Uterus (tissue), 3 donors: ENCODE measurements at regions not wholly inside any gene's neighbourhood (a gene's known extent, or its start where the extent isn't known, plus 50 kb on each side); places are given as distances from the start of the nearest gene placed in this dataset.
"Not testable (repeated sequence)": the region's sequence is repeated elsewhere in the genome, so short reads cannot be mapped to it uniquely, and the experiment has no call there.

Experiments used
- DNase-seq, 2 donors: peaks; one replicate each; pipeline ENCODE4 v3.0.0-alpha.2; 2019 to 2020
- H3K27ac ChIP-seq, 2 donors: fragments of 200-600 bp; sonication (generic); 1 replicate in 1 of 2; 2 replicates in 1 of 2; pipeline ENCODE4 v1.5.1; 2016 to 2018
- H3K27me3 ChIP-seq, 2 donors: fragments of 200-600 bp; sonication (generic); one replicate each; pipeline ENCODE4 v1.5.1; 2018 to 2019; ENCODE audit warnings: control low read depth in 1 of 2
- H3K36me3 ChIP-seq, 2 donors: fragments of 200-600 bp; sonication (generic); one replicate each; pipeline ENCODE4 v1.5.1; 2019; ENCODE audit warnings: control low read depth in 1 of 2
- H3K4me1 ChIP-seq, 2 donors: fragments of 200-600 bp; sonication (generic); one replicate each; pipeline ENCODE4 v1.5.1; 2018 to 2019; ENCODE audit warnings: control low read depth in 1 of 2
- H3K4me3 ChIP-seq, 2 donors: fragments of 200-600 bp; sonication (generic); 1 replicate in 1 of 2; 2 replicates in 1 of 2; pipeline ENCODE4 v1.5.1; 2018 to 2019; ENCODE audit warnings: mild to moderate bottlenecking in 1 of 2
- H3K9me3 ChIP-seq, 2 donors: fragments of 200-600 bp; sonication (generic); one replicate each; pipeline ENCODE4 v1.5.1; 2019; ENCODE audit warnings: control low read depth in 1 of 2
- CTCF ChIP-seq, 4 experiments: fragments of 200-600 bp in 2 of 4; fragments of 450-650 bp in 2 of 4; sonication (generic) in 2 of 4; IDR thresholded peaks; one replicate each; pipeline ENCODE4 v1.5.1; 2016 to 2019; ENCODE audit warnings: antibody characterized with exemption in 4 of 4, mild to moderate bottlenecking in 2 of 4, moderate library complexity in 1 of 4
- POLR2A ChIP-seq, 2 donors: fragments of 450-650 bp; IDR thresholded peaks; one replicate each; pipeline ENCODE4 v1.6.1; 2016; ENCODE audit warnings: antibody characterized with exemption in 2 of 2, mild to moderate bottlenecking in 1 of 2, moderate library complexity in 1 of 2
- intact Hi-C: fragments of 100-400 bp; cut with DNase I; formaldehyde crosslinking; loops from one replicate; pipeline ENCODE4 v1.15.1; 2023; ENCODE audit warnings: low total_unique reads
- donor health status: DM: yes; HTN: yes; CAD: no.

- no peak overlapping the region for H3K27ac ChIP-seq
- DNase-seq = no peak
- intact Hi-C loops = no loop called here
- H3K4me3 ChIP-seq = no peak overlapping the region
- TF ChIP-seq CTCF (IDR thresholded peaks at IDR 0.05) (no peak), POLR2A (IDR thresholded peaks at IDR 0.05) (no peak)
- H3K27me3 ChIP-seq = no peaks in the 10 kb centered on the region
- no peaks in the 10 kb centered on the region for H3K9me3 ChIP-seq
- no peaks in the 10 kb centered on the region for H3K4me1 ChIP-seq
- no peaks in the 10 kb centered on the region for H3K36me3 ChIP-seq
Observed at GRCh38 chr2:234157817-234158588, 107.5 kb downstream of the SPP2 start.

GRCh38 chr2:234156326-234156725 is 105.8 kb downstream of the SPP2 start:
- Histone ChIP-seq H3K4me3 (no peak overlapping the region), H3K27ac (no peak overlapping the region), H3K27me3 (no peaks in the 10 kb centered on the region), H3K36me3 (no peaks in the 10 kb centered on the region), H3K4me1 (no peaks in the 10 kb centered on the region), H3K9me3 (no peaks in the 10 kb centered on the region)
- no peak for TF ChIP-seq POLR2A (IDR thresholded peaks at IDR 0.05)
- no peak for TF ChIP-seq CTCF (IDR thresholded peaks at IDR 0.05)
- intact Hi-C loops = no loop called here
- no peak for DNase-seq

GRCh38 chr2:234152835-234153234 is 102.3 kb downstream of the SPP2 start:
- H3K4me1 ChIP-seq, intact Hi-C loops, DNase-seq, H3K27ac ChIP-seq, H3K4me3 ChIP-seq, H3K36me3 ChIP-seq, H3K27me3 ChIP-seq, H3K9me3 ChIP-seq: not testable (repeated sequence)

- no peak overlapping the region for H3K27ac ChIP-seq
- H3K27me3 ChIP-seq = no peaks in the 10 kb centered on the region
- H3K36me3 ChIP-seq = no peaks in the 10 kb centered on the region
- H3K4me1 ChIP-seq = no peaks in the 10 kb centered on the region
- TF ChIP-seq POLR2A (IDR thresholded peaks at IDR 0.05) (no peak), CTCF (IDR thresholded peaks at IDR 0.05) (no peak)
- intact Hi-C loops = no loop called here
- no peak for DNase-seq
- no peaks in the 10 kb centered on the region for H3K9me3 ChIP-seq
- no peak overlapping the region for H3K4me3 ChIP-seq
Observed at GRCh38 chr2:234147335-234147861, 96.9 kb downstream of the SPP2 start.

DNA sequence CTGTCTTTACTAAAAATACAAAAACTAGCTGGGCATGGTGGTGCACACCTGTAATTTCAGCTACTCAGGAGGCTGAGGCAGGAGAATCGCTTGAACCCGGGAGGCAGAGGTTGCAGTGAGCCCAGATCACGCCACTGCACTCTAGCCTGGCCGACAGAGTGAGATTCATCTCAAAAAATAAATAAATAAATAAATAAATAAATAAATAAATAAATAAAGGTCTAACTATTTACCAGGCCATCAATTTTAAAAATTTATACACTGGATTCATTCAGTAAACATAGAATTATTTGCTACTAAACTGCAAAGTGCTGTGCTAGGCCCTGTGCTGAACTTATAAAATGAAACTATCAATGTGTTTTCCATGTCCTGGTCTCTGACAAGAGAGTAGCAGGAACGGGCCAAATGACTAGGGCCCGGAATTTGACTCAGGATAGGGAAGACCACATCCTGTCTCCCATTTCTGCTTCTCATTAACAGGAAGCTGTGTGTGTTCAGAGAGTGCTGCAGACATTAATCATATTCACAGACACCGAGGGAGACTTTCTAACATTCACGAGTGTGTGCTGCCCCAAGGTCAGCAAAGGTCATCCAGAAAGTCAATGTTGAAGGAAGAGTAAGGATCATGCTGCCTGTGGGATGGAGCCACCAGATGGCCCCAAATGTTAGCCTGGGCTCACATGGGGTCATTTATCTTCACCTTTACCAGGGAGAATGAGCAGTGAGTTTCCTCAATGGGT is 95.8 kb downstream of the SPP2 start:
- Histone ChIP-seq H3K27me3 (no peaks in the 10 kb centered on the region), H3K4me1 (no peaks in the 10 kb centered on the region), H3K9me3 (no peaks in the 10 kb centered on the region), H3K4me3 (no peak overlapping the region), H3K27ac (no peak overlapping the region), H3K36me3 (no peaks in the 10 kb centered on the region)
- intact Hi-C loops = no loop called here
- TF ChIP-seq POLR2A (IDR thresholded peaks at IDR 0.05) = no peak
- TF ChIP-seq CTCF (IDR thresholded peaks at IDR 0.05) = no peak
- DNase-seq = no peak
